Central memory CD8-positive, alpha-beta T cell (primary cell): ENCODE measurements at regions not wholly inside any gene's neighbourhood (a gene's known extent, or its start where the extent isn't known, plus 50 kb on each side); places are given as distances from the start of the nearest gene placed in this dataset.
"Not testable (repeated sequence)": the region's sequence is repeated elsewhere in the genome, so short reads cannot be mapped to it uniquely, and the experiment has no call there.

ENCODE experiments used
- ATAC-seq: fragments of 150-1000 bp; cut with Tn5 transposase; replicated peaks from 2 replicates; pipeline ENCODE4 v1.10.0; 2022; ENCODE audit warnings: mild to moderate bottlenecking, moderate FRiP score, moderate number of reproducible peaks; ENCODE audit not compliant: poor library complexity, severe bottlenecking; ENCODE audit errors: extremely low read depth
- DNase-seq, 2 donors: peaks; one replicate each; pipeline ENCODE4 v3.0.0; 2021; ENCODE audit warnings: low spot score in 2 of 2
- H3K27ac Mint-ChIP-seq: one replicate; pipeline ENCODE4 v1.8.0; 2022; ENCODE audit warnings: low read depth, mild to moderate bottlenecking, moderate library complexity, mixed read lengths
- H3K27me3 Mint-ChIP-seq: one replicate; pipeline ENCODE4 v1.8.0; 2022; ENCODE audit warnings: mixed read lengths
- H3K36me3 Mint-ChIP-seq: one replicate; pipeline ENCODE4 v1.8.0; 2022; ENCODE audit warnings: mild to moderate bottlenecking, moderate library complexity, mixed read lengths; ENCODE audit not compliant: insufficient read depth
- H3K4me1 Mint-ChIP-seq: one replicate; pipeline ENCODE4 v1.8.0; 2022; ENCODE audit warnings: mixed read lengths
- H3K4me3 Mint-ChIP-seq: one replicate; pipeline ENCODE4 v1.8.0; 2022; ENCODE audit warnings: mild to moderate bottlenecking, moderate library complexity, mixed read lengths
- H3K9me3 Mint-ChIP-seq: one replicate; pipeline ENCODE4 v1.8.0; 2022; ENCODE audit warnings: mixed read lengths

GRCh38 chr20:4445331-4445730, 196.2 kb upstream of the ADRA1D start:
- no peak overlapping the region for H3K4me3 Mint-ChIP-seq
- DNase-seq (no peak), ATAC-seq (no peak)
- H3K9me3 Mint-ChIP-seq: no peaks in the 10 kb centered on the region
- H3K27ac Mint-ChIP-seq: no peak overlapping the region
- H3K36me3 Mint-ChIP-seq: no peaks in the 10 kb centered on the region
- H3K4me1 Mint-ChIP-seq: no peaks in the 10 kb centered on the region
- peaks cover 26% of the 10 kb centered on the region for H3K27me3 Mint-ChIP-seq

GRCh38 chr20:4444404-4444803, 195.3 kb upstream of the ADRA1D start:
- Mint-ChIP-seq H3K4me1 (no peaks in the 10 kb centered on the region), H3K4me3 (no peak overlapping the region), H3K36me3 (no peaks in the 10 kb centered on the region), H3K9me3 (no peaks in the 10 kb centered on the region), H3K27me3 (peaks cover 26% of the 10 kb centered on the region), H3K27ac (no peak overlapping the region)
- ATAC-seq (no peak), DNase-seq (no peak)

- H3K27ac Mint-ChIP-seq: no peak overlapping the region
- no peaks in the 10 kb centered on the region for H3K36me3 Mint-ChIP-seq
- DNase-seq (no peak), ATAC-seq (no peak)
- H3K4me3 Mint-ChIP-seq: no peak overlapping the region
- peaks cover 26% of the 10 kb centered on the region for H3K27me3 Mint-ChIP-seq
- no peaks in the 10 kb centered on the region for H3K9me3 Mint-ChIP-seq
- H3K4me1 Mint-ChIP-seq: no peaks in the 10 kb centered on the region
Observed at GRCh38 chr20:4443016-4443415, 193.9 kb upstream of the ADRA1D start.

GRCh38 chr20:4441871-4442270, 192.8 kb upstream of the ADRA1D start:
- H3K27me3 Mint-ChIP-seq: peaks cover 21% of the 10 kb centered on the region
- DNase-seq (no peak), ATAC-seq (no peak)
- no peaks in the 10 kb centered on the region for H3K4me1 Mint-ChIP-seq
- no peak overlapping the region for H3K4me3 Mint-ChIP-seq
- no peak overlapping the region for H3K27ac Mint-ChIP-seq
- H3K9me3 Mint-ChIP-seq: no peaks in the 10 kb centered on the region
- H3K36me3 Mint-ChIP-seq: no peaks in the 10 kb centered on the region

GRCh38 chr20:4441191-4441590, 192.1 kb upstream of the ADRA1D start:
- H3K36me3 Mint-ChIP-seq: no peaks in the 10 kb centered on the region
- H3K9me3 Mint-ChIP-seq: no peaks in the 10 kb centered on the region
- no peaks in the 10 kb centered on the region for H3K4me1 Mint-ChIP-seq
- DNase-seq (no peak), ATAC-seq (no peak)
- H3K27ac Mint-ChIP-seq: no peak overlapping the region
- no peak overlapping the region for H3K4me3 Mint-ChIP-seq
- H3K27me3 Mint-ChIP-seq: peaks cover 21% of the 10 kb centered on the region

- H3K27ac Mint-ChIP-seq: no peak overlapping the region
- DNase-seq (no peak), ATAC-seq (no peak)
- H3K27me3 Mint-ChIP-seq: peaks cover 10% of the 10 kb centered on the region
- H3K36me3 Mint-ChIP-seq: no peaks in the 10 kb centered on the region
- no peaks in the 10 kb centered on the region for H3K9me3 Mint-ChIP-seq
- no peaks in the 10 kb centered on the region for H3K4me1 Mint-ChIP-seq
- no peak overlapping the region for H3K4me3 Mint-ChIP-seq
Observed at GRCh38 chr20:4439461-4439860, 190.4 kb upstream of the ADRA1D start.

- Mint-ChIP-seq H3K27me3 (peaks cover 29% of the 10 kb centered on the region), H3K36me3 (no peaks in the 10 kb centered on the region), H3K4me1 (no peaks in the 10 kb centered on the region), H3K27ac (no peak overlapping the region), H3K4me3 (no peak overlapping the region), H3K9me3 (no peaks in the 10 kb centered on the region)
- DNase-seq (no peak), ATAC-seq (no peak)
Observed at GRCh38 chr20:4437131-4437530, 188.0 kb upstream of the ADRA1D start.

- Mint-ChIP-seq H3K27ac (no peak overlapping the region), H3K9me3 (no peaks in the 10 kb centered on the region), H3K36me3 (no peaks in the 10 kb centered on the region), H3K27me3 (peaks cover 41% of the 10 kb centered on the region), H3K4me1 (no peaks in the 10 kb centered on the region), H3K4me3 (no peak overlapping the region)
- ATAC-seq (no peak), DNase-seq (no peak)
Observed at GRCh38 chr20:4435671-4436455, 186.8 kb upstream of the ADRA1D start.

- H3K27ac Mint-ChIP-seq: no peak overlapping the region
- peaks cover 41% of the 10 kb centered on the region for H3K27me3 Mint-ChIP-seq
- H3K4me1 Mint-ChIP-seq: no peaks in the 10 kb centered on the region
- DNase-seq (no peak), ATAC-seq (no peak)
- no peak overlapping the region for H3K4me3 Mint-ChIP-seq
- H3K9me3 Mint-ChIP-seq: no peaks in the 10 kb centered on the region
- H3K36me3 Mint-ChIP-seq: no peaks in the 10 kb centered on the region
Observed at GRCh38 chr20:4435225-4435624, 186.1 kb upstream of the ADRA1D start.

GRCh38 chr20:4434681-4435080, 185.6 kb upstream of the ADRA1D start:
- Mint-ChIP-seq H3K36me3 (no peaks in the 10 kb centered on the region), H3K4me3 (no peak overlapping the region), H3K27ac (no peak overlapping the region), H3K27me3 (peaks cover 41% of the 10 kb centered on the region), H3K4me1 (no peaks in the 10 kb centered on the region), H3K9me3 (no peaks in the 10 kb centered on the region)
- DNase-seq (no peak), ATAC-seq (no peak)

- ATAC-seq: no peak
Observed at GRCh38 chr20:4431446-4431845, 182.4 kb upstream of the ADRA1D start.

GRCh38 chr20:4430826-4431225, 181.7 kb upstream of the ADRA1D start:
- ATAC-seq, H3K27ac Mint-ChIP-seq, H3K4me1 Mint-ChIP-seq, H3K9me3 Mint-ChIP-seq, DNase-seq, H3K4me3 Mint-ChIP-seq, H3K36me3 Mint-ChIP-seq: not testable (repeated sequence)
- H3K27me3 Mint-ChIP-seq: peaks cover 43% of the 10 kb centered on the region

More at GRCh38 chr20:4431446-4431845, 182.4 kb upstream of the ADRA1D start:
- H3K9me3 Mint-ChIP-seq: no peaks in the 10 kb centered on the region
- H3K4me3 Mint-ChIP-seq: no peak overlapping the region
- H3K36me3 Mint-ChIP-seq: no peaks in the 10 kb centered on the region
- H3K27ac Mint-ChIP-seq: no peak overlapping the region
- no peak for DNase-seq
- no peaks in the 10 kb centered on the region for H3K4me1 Mint-ChIP-seq
- H3K27me3 Mint-ChIP-seq: peaks cover 44% of the 10 kb centered on the region

GRCh38 chr20:4427940-4428586, 179.0 kb upstream of the ADRA1D start:
- H3K4me1 Mint-ChIP-seq: no peaks in the 10 kb centered on the region
- H3K9me3 Mint-ChIP-seq: no peaks in the 10 kb centered on the region
- no peak for ATAC-seq
- no peak overlapping the region for H3K27ac Mint-ChIP-seq
- H3K4me3 Mint-ChIP-seq: no peak overlapping the region
- no peak for DNase-seq
- H3K36me3 Mint-ChIP-seq: no peaks in the 10 kb centered on the region
- H3K27me3 Mint-ChIP-seq: peaks cover 55% of the 10 kb centered on the region
